ENCODE measurements at regions not wholly inside any gene's neighbourhood (a gene's known extent, or its start where the extent isn't known, plus 50 kb on each side); places are given as distances from the start of the nearest gene placed in this dataset.
"Not testable (repeated sequence)": the region's sequence is repeated elsewhere in the genome, so short reads cannot be mapped to it uniquely, and the experiment has no call there.

DNA sequence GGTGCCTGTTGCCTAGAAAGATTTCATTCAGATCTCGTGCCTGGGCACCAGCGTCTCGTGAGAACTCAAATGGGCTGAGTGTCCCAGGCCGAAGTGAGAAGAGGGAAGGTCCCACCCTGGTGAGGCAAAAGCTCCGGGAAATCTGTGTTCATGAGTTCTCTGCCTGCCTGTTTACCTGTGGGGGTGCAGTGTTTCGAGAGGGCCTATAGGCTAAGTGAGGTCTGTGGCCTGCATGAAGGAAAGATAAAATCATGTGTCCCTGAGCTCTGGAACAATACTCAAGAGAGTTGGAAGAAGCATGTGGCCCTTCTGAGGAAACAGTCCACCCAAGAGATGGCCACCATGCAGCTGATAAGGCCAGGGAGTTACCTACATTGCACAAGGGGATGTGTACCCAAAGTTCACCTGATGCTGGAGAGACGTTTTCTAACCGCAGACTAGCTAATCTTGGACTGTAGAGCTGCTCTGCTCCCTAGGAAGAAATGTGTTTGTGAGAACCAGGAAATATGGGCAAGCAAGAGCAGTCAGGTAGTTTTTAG is 63.5 kb upstream of the ST3GAL5 start:
- Histone ChIP-seq H3K9me3 (replicated peaks) (no peaks in the 10 kb centered on the region), H3K4me3 (no peak overlapping the region), H3K36me3 (no peaks in the 10 kb centered on the region), H3K27ac (no peak overlapping the region), H3K4me1 (replicated peaks) (no peaks in the 10 kb centered on the region; the same call in 1 of the 2 replicates), H3K27me3 (replicated peaks) (no peaks in the 10 kb centered on the region)
- DNase-seq (ENCODE audit: low read depth in 1 of 2, low spot score in 2 of 2), result no peak

DNA sequence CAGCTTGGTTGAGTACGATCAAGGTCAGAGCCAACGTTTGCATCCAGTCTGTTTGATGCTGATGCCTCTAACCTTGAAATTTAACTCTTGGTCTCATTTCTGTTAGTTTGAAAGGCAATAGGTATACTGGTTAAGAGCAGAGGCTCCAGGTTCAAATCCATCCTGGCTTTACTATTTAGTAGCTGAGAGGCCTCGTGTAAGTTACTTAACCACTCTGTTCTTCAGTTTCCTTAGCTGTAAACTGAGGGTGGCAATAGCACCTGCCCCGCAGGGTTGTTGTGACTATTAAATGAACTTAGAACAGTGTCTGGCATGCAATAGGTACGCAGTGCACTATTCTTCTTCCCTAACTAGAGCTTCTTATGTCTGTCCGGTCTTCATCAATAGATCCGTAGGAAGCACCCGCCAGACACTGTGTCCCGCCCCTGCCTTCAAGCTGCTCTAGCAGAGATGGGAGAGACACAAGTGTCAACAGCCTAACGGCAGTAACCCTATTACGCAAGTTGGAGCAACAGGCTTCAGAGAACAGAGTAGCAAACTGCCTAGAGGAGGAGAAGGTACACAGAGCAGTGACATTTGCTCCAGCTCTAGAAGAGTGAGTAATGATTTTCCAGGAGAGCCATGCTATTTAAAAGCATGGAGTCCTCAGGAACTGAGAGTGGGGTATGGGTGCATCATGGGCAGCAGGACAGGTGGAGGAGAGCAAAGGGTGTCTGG is 62.7 kb upstream of the ST3GAL5 start:
- Histone ChIP-seq H3K27me3 (replicated peaks) (no peaks in the 10 kb centered on the region), H3K4me1 (replicated peaks) (no peaks in the 10 kb centered on the region; the same call in 1 of the 2 replicates), H3K4me3 (no peak overlapping the region), H3K36me3 (no peaks in the 10 kb centered on the region), H3K27ac (no peak overlapping the region), H3K9me3 (replicated peaks) (no peaks in the 10 kb centered on the region)
- no peak for DNase-seq (ENCODE audit: low read depth in 1 of 2, low spot score in 2 of 2)

DNA sequence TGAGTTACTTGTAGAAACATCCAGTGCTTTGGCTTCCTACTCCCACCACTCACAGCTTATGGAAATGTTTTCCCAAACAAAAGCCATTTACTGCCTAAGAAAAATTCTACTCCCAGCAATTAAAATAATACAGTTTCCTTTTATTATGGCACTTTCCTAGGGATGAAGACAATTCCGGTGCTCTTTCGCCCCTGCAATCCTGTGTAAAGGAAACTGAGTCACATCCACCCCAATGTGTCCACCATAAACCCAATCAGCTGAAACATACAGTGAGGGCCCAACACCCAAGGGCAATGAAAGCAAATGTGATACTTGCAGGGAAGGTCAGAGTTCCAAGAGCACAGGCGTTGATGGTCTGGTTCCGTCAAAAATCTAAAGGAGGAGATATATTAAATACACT is 62.0 kb upstream of the ST3GAL5 start:
- Histone ChIP-seq H3K9me3 (replicated peaks) (no peaks in the 10 kb centered on the region), H3K4me1 (replicated peaks) (no peaks in the 10 kb centered on the region; the same call in 1 of the 2 replicates), H3K4me3 (no peak overlapping the region), H3K36me3 (no peaks in the 10 kb centered on the region), H3K27ac (no peak overlapping the region), H3K27me3 (replicated peaks) (no peaks in the 10 kb centered on the region)
- no peak for DNase-seq (ENCODE audit: low read depth in 1 of 2, low spot score in 2 of 2)

- H3K27ac ChIP-seq, result no peak overlapping the region
- no peak overlapping the region for H3K4me3 ChIP-seq
- no peaks in the 10 kb centered on the region for H3K27me3 ChIP-seq (replicated peaks)
- no peaks in the 10 kb centered on the region for H3K36me3 ChIP-seq
- H3K4me1 ChIP-seq (replicated peaks), result peaks cover 10% of the 10 kb centered on the region
- no peak for DNase-seq (ENCODE audit: low read depth in 1 of 2, low spot score in 2 of 2)
- no peaks in the 10 kb centered on the region for H3K9me3 ChIP-seq (replicated peaks)
Measured at GRCh38 chr2:85949280-85949679, 60.5 kb upstream of the ST3GAL5 start.

GRCh38 chr2:85947593-85947992 is 58.8 kb upstream of the ST3GAL5 start:
- no peaks in the 10 kb centered on the region for H3K9me3 ChIP-seq (replicated peaks)
- H3K4me1 ChIP-seq (replicated peaks), result peaks cover 10% of the 10 kb centered on the region
- H3K27ac ChIP-seq, result no peak overlapping the region
- H3K27me3 ChIP-seq (replicated peaks), result no peaks in the 10 kb centered on the region
- no peaks in the 10 kb centered on the region for H3K36me3 ChIP-seq
- no peak for DNase-seq (ENCODE audit: low read depth in 1 of 2, low spot score in 2 of 2)
- no peak overlapping the region for H3K4me3 ChIP-seq

DNA sequence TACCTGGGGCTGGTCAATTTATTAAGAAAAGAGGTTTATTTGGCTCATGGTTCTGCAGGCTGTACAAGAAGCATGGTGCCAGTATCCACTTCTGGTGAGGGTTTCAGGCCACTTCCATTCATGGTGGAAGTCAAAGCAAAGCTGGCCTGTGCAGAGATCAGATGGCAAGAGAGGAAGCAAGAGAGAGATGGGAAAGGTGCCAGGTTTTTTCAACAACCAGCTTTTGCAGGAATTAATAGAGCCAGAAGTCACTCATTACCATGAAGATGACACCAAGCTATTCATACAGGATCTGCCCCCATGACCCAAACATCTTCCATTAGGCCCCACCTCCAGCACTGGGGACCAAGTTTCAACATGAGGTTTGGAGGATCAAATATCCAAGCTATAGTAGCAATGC is 56.8 kb upstream of the ST3GAL5 start:
- Histone ChIP-seq H3K36me3 (no peaks in the 10 kb centered on the region), H3K27ac (no peak overlapping the region), H3K4me1 (replicated peaks) (peaks cover 10% of the 10 kb centered on the region), H3K9me3 (replicated peaks) (0 out of 2 replicates have a peak, but pooled peaks cover 5% of the 10 kb centered on the region), H3K4me3 (no peak overlapping the region), H3K27me3 (replicated peaks) (no peaks in the 10 kb centered on the region)
- DNase-seq (ENCODE audit: low read depth in 1 of 2, low spot score in 2 of 2), result peak in 1 of 2 experiments; percentile 6

DNA sequence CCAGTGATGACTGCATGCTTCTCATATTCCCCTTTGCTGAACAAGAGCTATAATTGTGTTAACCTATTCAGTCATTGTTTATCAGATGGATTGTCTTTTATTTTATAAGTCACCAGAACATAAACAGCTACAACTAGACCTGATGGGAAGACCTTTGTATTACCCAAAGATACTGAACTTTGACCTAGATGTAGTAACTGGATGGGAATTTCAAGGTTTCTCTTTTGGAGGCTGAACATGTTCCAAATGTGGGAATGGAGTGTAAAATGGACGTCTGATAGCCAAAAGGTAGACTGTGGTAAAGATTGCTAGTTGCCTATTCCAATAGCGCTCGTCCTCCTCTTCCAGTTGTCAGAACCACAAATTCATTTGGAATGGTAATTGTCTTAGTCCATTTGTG is 56.4 kb upstream of the ST3GAL5 start:
- Histone ChIP-seq H3K4me3 (no peak overlapping the region), H3K4me1 (replicated peaks) (peaks cover 10% of the 10 kb centered on the region), H3K27me3 (replicated peaks) (no peaks in the 10 kb centered on the region), H3K36me3 (no peaks in the 10 kb centered on the region), H3K27ac (no peak overlapping the region), H3K9me3 (replicated peaks) (0 out of 2 replicates have a peak, but pooled peaks cover 5% of the 10 kb centered on the region)
- DNase-seq (ENCODE audit: low read depth in 1 of 2, low spot score in 2 of 2), result peak in 1 of 2 experiments; percentile 7

DNA sequence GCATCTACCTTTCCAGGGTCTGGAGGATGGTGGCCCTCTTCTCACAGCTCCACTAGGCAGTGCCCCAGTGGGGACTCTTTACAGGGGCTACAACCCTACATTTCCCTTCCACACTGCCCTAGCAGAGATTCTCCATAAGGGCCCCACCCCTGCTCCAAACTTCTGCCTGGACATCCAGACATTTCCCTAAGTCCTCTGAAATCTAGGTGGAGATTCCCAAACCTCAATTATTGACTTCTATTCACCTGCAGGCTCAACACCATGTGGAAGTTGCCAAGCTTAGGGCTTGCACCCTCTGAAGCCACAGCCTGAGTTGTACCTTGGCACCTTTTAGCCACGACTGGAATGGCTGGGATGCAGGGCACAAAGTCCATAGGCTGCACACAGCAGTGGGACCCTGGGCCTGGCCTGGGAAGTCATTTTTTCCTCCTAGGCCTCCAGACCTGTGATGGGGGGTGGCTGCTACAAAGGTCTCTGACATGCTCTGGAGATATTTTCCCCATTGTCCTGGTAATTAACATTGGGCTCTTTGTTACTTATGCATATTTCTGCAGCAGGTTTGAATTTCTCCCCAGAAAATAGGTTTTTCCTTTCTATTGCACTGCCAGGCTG is 53.7 kb upstream of the ST3GAL5 start:
- no peak overlapping the region for H3K4me3 ChIP-seq
- H3K4me1 ChIP-seq (replicated peaks), result peaks cover 10% of the 10 kb centered on the region
- no peaks in the 10 kb centered on the region for H3K27me3 ChIP-seq (replicated peaks)
- no peaks in the 10 kb centered on the region for H3K36me3 ChIP-seq
- 0 out of 2 replicates have a peak, but pooled peaks cover 5% of the 10 kb centered on the region for H3K9me3 ChIP-seq (replicated peaks)
- peak in 1 of 2 experiments; percentile 25 for DNase-seq (ENCODE audit: low read depth in 1 of 2, low spot score in 2 of 2)
- H3K27ac ChIP-seq, result no peak overlapping the region

- H3K27me3 ChIP-seq (replicated peaks); H3K9me3 ChIP-seq (replicated peaks); H3K36me3 ChIP-seq; DNase-seq (ENCODE audit: low read depth in 1 of 2, low spot score in 2 of 2); H3K4me3 ChIP-seq; H3K27ac ChIP-seq: not testable (repeated sequence)
- peaks cover 15% of the 10 kb centered on the region for H3K4me1 ChIP-seq (replicated peaks)
Measured at GRCh38 chr2:85941490-85941889, 52.7 kb upstream of the ST3GAL5 start.

GRCh38 chr2:85939131-85939530 is 50.3 kb upstream of the ST3GAL5 start:
- Histone ChIP-seq H3K36me3 (no peaks in the 10 kb centered on the region), H3K27ac (no peak overlapping the region), H3K27me3 (replicated peaks) (no peaks in the 10 kb centered on the region), H3K4me1 (replicated peaks) (peaks cover 29% of the 10 kb centered on the region), H3K4me3 (no peak overlapping the region), H3K9me3 (replicated peaks) (0 out of 2 replicates have a peak, but pooled peaks cover 5% of the 10 kb centered on the region)
- no peak for DNase-seq (ENCODE audit: low read depth in 1 of 2, low spot score in 2 of 2)
